ENCODE measurements at regions not wholly inside any gene's neighbourhood (a gene's known extent, or its start where the extent isn't known, plus 50 kb on each side); places are given as distances from the start of the nearest gene placed in this dataset.

GRCh38 chr9:16052146-16052545 lies 499.3 kb downstream of the CCDC171 start:
- TF ChIP-seq POLR2A (IDR thresholded peaks at IDR 0.05; ENCODE audit: low read length) (no peak), GATA1 (IDR thresholded peaks at IDR 0.05; ENCODE audit: low read depth, low read length) (no peak)
